ENCODE measurements at regions not wholly inside any gene's neighbourhood (a gene's known extent, or its start where the extent isn't known, plus 50 kb on each side); places are given as distances from the start of the nearest gene placed in this dataset.

GRCh38 chr5:107306594-107306993 lies 364.1 kb downstream of the EFNA5 start:
- POLR2A ChIA-PET = no interaction called here

More at GRCh38 chr5:107306594-107306993, 364.1 kb downstream of the EFNA5 start:
- Histone ChIP-seq H3K9ac (replicated peaks; ENCODE audit: extremely low read depth, insufficient read depth, low read length) (no peak overlapping the region), H3K36me3 (ENCODE audit: control insufficient read depth in 2 of 2, extremely low read depth in 1 of 2, insufficient read depth in 2 of 2, low read length in 2 of 2) (no peaks in the 10 kb centered on the region), H3K27me3 (ENCODE audit: control insufficient read depth in 2 of 2, insufficient read depth in 2 of 2, low read length in 2 of 2) (no peaks in the 10 kb centered on the region), H3K27ac (ENCODE audit: insufficient read depth, low read depth, low read length) (no peak overlapping the region), H3K9me3 (replicated peaks; ENCODE audit: control insufficient read depth, insufficient read depth, low read length) (no peaks in the 10 kb centered on the region), H3K4me3 (replicated peaks in 1 of 3; ENCODE audit: insufficient read depth in 1 of 3, low read depth in 1 of 3, low read length in 3 of 3) (no peak overlapping the region), H2AFZ (ENCODE audit: low read depth, low read length) (no peak overlapping the region), H4K20me1 (replicated peaks; ENCODE audit: control insufficient read depth, extremely low read depth, insufficient read depth, low read length) (no peaks in the 10 kb centered on the region), H3K4me2 (ENCODE audit: insufficient read depth, low read length) (no peak overlapping the region), H3K79me2 (ENCODE audit: control insufficient read depth, insufficient read depth, low read length) (no peaks in the 10 kb centered on the region), H3K4me1 (ENCODE audit: control insufficient read depth, extremely low read depth, insufficient read depth, low read length) (no peaks in the 10 kb centered on the region), H3K9me1 (replicated peaks; ENCODE audit: control insufficient read depth, extremely low read depth, insufficient read depth, low read length) (no peaks in the 10 kb centered on the region)
- BruUV-seq (replicated peaks) = no TSS peak
- intact Hi-C loops (cut with micrococcal nuclease) (loop anchor here (5.0 kb wide), 1 partner anchor 366 kb away; the partner anchor contains the start of gene EFNA5), dilution Hi-C loops (cut with MboI; ENCODE audit: extremely low pct_ligation_motif_present, low sequenced_read_pairs) (no loop called here)
- FAIRE-seq = no peak
- CTCF ChIA-PET = interaction anchor here (0.6 to 2.3 kb wide), 4 partner anchors 266 to 372 kb away, joined by 3 to 10 read pairs (median 4); no protein-coding TSS in a partner anchor
- DNase-seq (ENCODE audit: low read depth, low spot score) = no peak
- no peak for TF ChIP-seq EZH2 (IDR thresholded peaks at IDR 0.05; ENCODE audit: borderline replicate concordance, low read depth, low read length, severe bottlenecking)
- TF ChIP-seq POLR2A (IDR thresholded peaks at IDR 0.05; ENCODE audit: low read depth, low read length) = no peak
- no peak for TF ChIP-seq POLR2AphosphoS5 (IDR thresholded peaks at IDR 0.05; ENCODE audit: insufficient read depth, low read depth, low read length)
- TF ChIP-seq MAX (IDR thresholded peaks at IDR 0.05; ENCODE audit: insufficient read depth, insufficient read length) = no peak
- no peak for TF ChIP-seq FOS (IDR thresholded peaks at IDR 0.05; ENCODE audit: borderline replicate concordance, insufficient read depth, low read length)
- no peak for TF ChIP-seq MYC (IDR thresholded peaks at IDR 0.05; ENCODE audit: low read depth, low read length)
- TF ChIP-seq, protein P1, sequence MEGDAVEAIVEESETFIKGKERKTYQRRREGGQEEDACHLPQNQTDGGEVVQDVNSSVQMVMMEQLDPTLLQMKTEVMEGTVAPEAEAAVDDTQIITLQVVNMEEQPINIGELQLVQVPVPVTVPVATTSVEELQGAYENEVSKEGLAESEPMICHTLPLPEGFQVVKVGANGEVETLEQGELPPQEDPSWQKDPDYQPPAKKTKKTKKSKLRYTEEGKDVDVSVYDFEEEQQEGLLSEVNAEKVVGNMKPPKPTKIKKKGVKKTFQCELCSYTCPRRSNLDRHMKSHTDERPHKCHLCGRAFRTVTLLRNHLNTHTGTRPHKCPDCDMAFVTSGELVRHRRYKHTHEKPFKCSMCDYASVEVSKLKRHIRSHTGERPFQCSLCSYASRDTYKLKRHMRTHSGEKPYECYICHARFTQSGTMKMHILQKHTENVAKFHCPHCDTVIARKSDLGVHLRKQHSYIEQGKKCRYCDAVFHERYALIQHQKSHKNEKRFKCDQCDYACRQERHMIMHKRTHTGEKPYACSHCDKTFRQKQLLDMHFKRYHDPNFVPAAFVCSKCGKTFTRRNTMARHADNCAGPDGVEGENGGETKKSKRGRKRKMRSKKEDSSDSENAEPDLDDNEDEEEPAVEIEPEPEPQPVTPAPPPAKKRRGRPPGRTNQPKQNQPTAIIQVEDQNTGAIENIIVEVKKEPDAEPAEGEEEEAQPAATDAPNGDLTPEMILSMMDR (IDR thresholded peaks at IDR 0.05; ENCODE audit: extremely low read depth in 1 of 2, insufficient read depth in 1 of 2, low read depth in 1 of 2, low read length in 2 of 2) = no peak
- TF ChIP-seq JUN (IDR thresholded peaks at IDR 0.05; ENCODE audit: borderline replicate concordance, insufficient read depth, insufficient read length, low read depth) = no peak
- TF ChIP-seq GATA2 (IDR thresholded peaks at IDR 0.05; ENCODE audit: insufficient read depth, insufficient read length, low read depth, low read length) = no peak

Measured in endothelial cell of umbilical vein (primary cell).